Gastroesophageal sphincter (tissue), 4 donors: ENCODE measurements at regions not wholly inside any gene's neighbourhood (a gene's known extent, or its start where the extent isn't known, plus 50 kb on each side); places are given as distances from the start of the nearest gene placed in this dataset.

Experiments used
- ATAC-seq: fragments of 150-250 bp; one replicate; pipeline ENCODE4 v1.9.1; 2016; ENCODE audit warnings: mild to moderate bottlenecking, moderate library complexity
- H3K27ac ChIP-seq, 4 donors: fragments of 200-600 bp; sonication (generic) in 3 of 4; 1 replicate in 3 of 4; 2 replicates in 1 of 4; pipeline ENCODE4 v1.5.1; 2016 to 2019
- H3K27me3 ChIP-seq: fragments of 200-600 bp; sonication (generic); one replicate; pipeline ENCODE4 v1.5.1; 2019
- H3K36me3 ChIP-seq, 2 donors: fragments of 200-600 bp; sonication (generic); one replicate each; pipeline ENCODE4 v1.5.1; 2019; ENCODE audit warnings: control low read depth in 1 of 2
- H3K4me1 ChIP-seq, 3 donors: fragments of 200-600 bp; sonication (generic); 1 replicate in 2 of 3; 2 replicates in 1 of 3; pipeline ENCODE4 v1.5.1; 2016 to 2019; ENCODE audit warnings: control low read depth in 2 of 3
- H3K4me3 ChIP-seq, 2 donors: fragments of 200-600 bp; sonication (generic); one replicate each; pipeline ENCODE4 v1.5.1; 2019; ENCODE audit warnings: mild to moderate bottlenecking in 1 of 2, moderate library complexity in 1 of 2
- H3K9me3 ChIP-seq, 3 donors: fragments of 200-600 bp; sonication (generic); one replicate each; pipeline ENCODE4 v1.5.1; 2017 to 2019; ENCODE audit warnings: control low read depth in 2 of 3
- EP300 ChIP-seq: sonication (generic); formaldehyde crosslinking; IDR thresholded peaks from one replicate; pipeline ENCODE4 v1.6.1; 2017; ENCODE audit warnings: antibody characterized with exemption, mild to moderate bottlenecking
- POLR2A ChIP-seq, 2 donors: fragments of 450-650 bp; IDR thresholded peaks; one replicate each; pipeline ENCODE4 v1.6.1; 2017; ENCODE audit warnings: antibody characterized with exemption in 2 of 2, mild to moderate bottlenecking in 2 of 2, moderate library complexity in 1 of 2
- POLR2AphosphoS5 ChIP-seq: sonication (generic); formaldehyde crosslinking; IDR thresholded peaks from one replicate; pipeline ENCODE4 v1.6.1; 2017; ENCODE audit warnings: antibody characterized with exemption
- whole genome bisulfite sequencing, 2 donors: methylation state at CpG; one replicate each; pipeline ENCODE4 v1.1.5; 2018; ENCODE audit warnings: low coverage in 1 of 2; 5-methylcytosine and 5-hydroxymethylcytosine counted together
- TF ChIP-seq, protein P1 (sequence below), 4 experiments: fragments of 200-600 bp in 2 of 4; fragments of 450-650 bp in 2 of 4; sonication (generic) in 1 of 4; IDR thresholded peaks; one replicate each; pipeline ENCODE4 v1.5.1; 2017 to 2019; ENCODE audit warnings: antibody characterized with exemption in 4 of 4, mild to moderate bottlenecking in 2 of 4, moderate library complexity in 2 of 4

DNA sequence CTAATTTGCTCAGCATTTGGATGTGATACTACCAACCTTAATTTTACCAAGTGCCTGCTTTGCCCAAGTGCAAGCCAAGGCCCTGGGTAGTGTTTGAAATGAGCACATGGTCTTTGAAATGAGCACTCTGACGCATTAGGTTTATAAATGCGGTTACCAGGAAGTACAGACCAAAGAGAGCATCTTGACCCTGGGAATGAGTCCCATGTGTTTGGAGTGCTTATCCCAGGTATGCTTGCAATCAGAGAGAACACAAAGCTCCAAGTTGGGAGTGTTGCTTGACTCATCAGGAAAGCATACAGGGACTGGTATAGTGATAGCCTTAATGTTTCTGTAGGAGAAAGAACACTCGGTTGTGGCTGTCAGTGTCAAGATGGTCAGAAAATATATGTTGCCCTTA, 203.6 kb upstream of the MAMLD1 start:
- Histone ChIP-seq H3K4me1 (no peaks in the 10 kb centered on the region), H3K9me3 (no peaks in the 10 kb centered on the region), H3K27ac (no peak overlapping the region), H3K27me3 (no peaks in the 10 kb centered on the region), H3K4me3 (no peak overlapping the region), H3K36me3 (no peaks in the 10 kb centered on the region)
- no peak for ATAC-seq
- WGBS, 2 donors: 86% methylated on average over 1 to 2 of the region's 3 CpGs
- TF ChIP-seq, protein P1, sequence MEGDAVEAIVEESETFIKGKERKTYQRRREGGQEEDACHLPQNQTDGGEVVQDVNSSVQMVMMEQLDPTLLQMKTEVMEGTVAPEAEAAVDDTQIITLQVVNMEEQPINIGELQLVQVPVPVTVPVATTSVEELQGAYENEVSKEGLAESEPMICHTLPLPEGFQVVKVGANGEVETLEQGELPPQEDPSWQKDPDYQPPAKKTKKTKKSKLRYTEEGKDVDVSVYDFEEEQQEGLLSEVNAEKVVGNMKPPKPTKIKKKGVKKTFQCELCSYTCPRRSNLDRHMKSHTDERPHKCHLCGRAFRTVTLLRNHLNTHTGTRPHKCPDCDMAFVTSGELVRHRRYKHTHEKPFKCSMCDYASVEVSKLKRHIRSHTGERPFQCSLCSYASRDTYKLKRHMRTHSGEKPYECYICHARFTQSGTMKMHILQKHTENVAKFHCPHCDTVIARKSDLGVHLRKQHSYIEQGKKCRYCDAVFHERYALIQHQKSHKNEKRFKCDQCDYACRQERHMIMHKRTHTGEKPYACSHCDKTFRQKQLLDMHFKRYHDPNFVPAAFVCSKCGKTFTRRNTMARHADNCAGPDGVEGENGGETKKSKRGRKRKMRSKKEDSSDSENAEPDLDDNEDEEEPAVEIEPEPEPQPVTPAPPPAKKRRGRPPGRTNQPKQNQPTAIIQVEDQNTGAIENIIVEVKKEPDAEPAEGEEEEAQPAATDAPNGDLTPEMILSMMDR (IDR thresholded peaks at IDR 0.05): no peak
- TF ChIP-seq POLR2AphosphoS5 (no peak), POLR2A (IDR thresholded peaks at IDR 0.05) (no peak), EP300 (no peak)

DNA sequence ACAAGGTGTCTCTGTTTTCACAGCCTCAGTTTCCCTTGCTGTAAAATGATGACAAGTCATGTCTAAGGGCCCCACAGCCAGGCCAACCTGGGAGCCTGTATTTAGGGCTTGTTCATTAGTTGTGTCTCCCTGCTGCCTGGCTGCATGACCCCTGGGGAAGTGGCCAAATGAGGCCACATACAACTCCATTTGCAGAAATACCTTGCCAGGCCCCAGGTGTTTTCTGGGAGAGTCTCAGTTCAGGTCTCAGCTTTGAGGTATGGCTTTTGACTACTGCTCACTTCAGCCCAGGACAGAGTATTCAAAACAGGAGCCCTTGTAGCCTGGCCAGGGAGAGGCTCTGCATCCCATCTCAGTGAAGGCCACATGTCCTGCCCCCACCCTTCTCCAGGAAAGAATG, 202.5 kb upstream of the MAMLD1 start:
- Histone ChIP-seq H3K36me3 (no peaks in the 10 kb centered on the region), H3K9me3 (no peaks in the 10 kb centered on the region), H3K27me3 (no peaks in the 10 kb centered on the region), H3K4me1 (no peaks in the 10 kb centered on the region), H3K4me3 (no peak overlapping the region), H3K27ac (no peak overlapping the region)
- TF ChIP-seq POLR2A (IDR thresholded peaks at IDR 0.05): no peak
- no peak for TF ChIP-seq POLR2AphosphoS5
- TF ChIP-seq EP300: no peak
- TF ChIP-seq, protein P1 (IDR thresholded peaks at IDR 0.05): no peak
- no peak for ATAC-seq

DNA sequence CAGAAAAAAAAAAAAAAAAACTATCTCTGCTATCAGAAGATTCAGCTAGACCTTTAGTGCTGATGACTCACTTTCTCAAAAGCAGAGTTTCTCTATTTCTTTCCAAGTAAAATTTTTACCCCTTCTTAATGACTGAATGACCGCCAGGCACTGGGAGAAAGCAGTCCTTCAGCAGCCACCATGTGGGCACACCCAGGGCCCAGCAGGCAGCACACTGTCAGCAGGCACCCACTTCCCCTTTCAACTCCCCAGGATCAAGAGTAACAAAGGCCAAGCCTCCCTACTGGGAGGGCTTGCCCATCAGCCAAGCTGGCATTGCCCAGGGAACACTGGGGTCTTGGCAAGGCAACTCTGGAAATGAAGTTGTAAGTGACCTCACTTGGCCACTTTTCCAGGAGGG, 201.9 kb upstream of the MAMLD1 start:
- WGBS, 2 donors: no CpG with 5 or more reads among the region's 1 CpG
- TF ChIP-seq POLR2A (IDR thresholded peaks at IDR 0.05) (no peak), EP300 (no peak), POLR2AphosphoS5 (no peak)
- TF ChIP-seq, protein P1 (IDR thresholded peaks at IDR 0.05): no peak
- ATAC-seq: no peak
- H3K27me3 ChIP-seq: no peaks in the 10 kb centered on the region
- no peak overlapping the region for H3K4me3 ChIP-seq
- no peaks in the 10 kb centered on the region for H3K9me3 ChIP-seq
- H3K4me1 ChIP-seq: no peaks in the 10 kb centered on the region
- H3K27ac ChIP-seq: no peak overlapping the region
- H3K36me3 ChIP-seq: no peaks in the 10 kb centered on the region

DNA sequence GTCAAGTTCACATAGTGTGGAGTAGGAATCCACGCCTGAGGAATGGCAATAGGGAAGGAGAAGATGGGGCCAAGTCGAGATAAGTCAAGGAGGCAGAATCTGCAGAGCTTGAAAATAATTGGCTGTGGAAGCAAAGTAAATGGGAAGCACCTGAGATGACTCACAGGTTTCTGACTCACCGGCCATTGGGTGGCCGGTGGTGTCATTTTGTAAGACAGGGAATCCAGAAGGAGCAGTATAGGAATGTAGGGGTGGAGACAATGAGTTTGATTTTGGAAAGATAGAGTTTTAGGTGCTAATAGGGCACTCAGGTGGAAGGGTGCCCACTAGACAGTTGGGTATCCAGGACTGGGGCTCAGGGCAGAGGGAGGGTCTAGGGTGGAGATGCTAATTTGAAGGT, 201.0 kb upstream of the MAMLD1 start:
- H3K27me3 ChIP-seq: no peaks in the 10 kb centered on the region
- no peak overlapping the region for H3K4me3 ChIP-seq
- no peaks in the 10 kb centered on the region for H3K36me3 ChIP-seq
- ATAC-seq: no peak
- no peak overlapping the region for H3K27ac ChIP-seq
- 86 to 100% methylated on average over 2 to 3 of the region's 4 CpGs for WGBS, 2 donors
- H3K9me3 ChIP-seq: no peaks in the 10 kb centered on the region
- TF ChIP-seq EP300 (no peak), POLR2AphosphoS5 (no peak), POLR2A (IDR thresholded peaks at IDR 0.05) (no peak)
- TF ChIP-seq, protein P1 (IDR thresholded peaks at IDR 0.05): no peak
- no peaks in the 10 kb centered on the region for H3K4me1 ChIP-seq

DNA sequence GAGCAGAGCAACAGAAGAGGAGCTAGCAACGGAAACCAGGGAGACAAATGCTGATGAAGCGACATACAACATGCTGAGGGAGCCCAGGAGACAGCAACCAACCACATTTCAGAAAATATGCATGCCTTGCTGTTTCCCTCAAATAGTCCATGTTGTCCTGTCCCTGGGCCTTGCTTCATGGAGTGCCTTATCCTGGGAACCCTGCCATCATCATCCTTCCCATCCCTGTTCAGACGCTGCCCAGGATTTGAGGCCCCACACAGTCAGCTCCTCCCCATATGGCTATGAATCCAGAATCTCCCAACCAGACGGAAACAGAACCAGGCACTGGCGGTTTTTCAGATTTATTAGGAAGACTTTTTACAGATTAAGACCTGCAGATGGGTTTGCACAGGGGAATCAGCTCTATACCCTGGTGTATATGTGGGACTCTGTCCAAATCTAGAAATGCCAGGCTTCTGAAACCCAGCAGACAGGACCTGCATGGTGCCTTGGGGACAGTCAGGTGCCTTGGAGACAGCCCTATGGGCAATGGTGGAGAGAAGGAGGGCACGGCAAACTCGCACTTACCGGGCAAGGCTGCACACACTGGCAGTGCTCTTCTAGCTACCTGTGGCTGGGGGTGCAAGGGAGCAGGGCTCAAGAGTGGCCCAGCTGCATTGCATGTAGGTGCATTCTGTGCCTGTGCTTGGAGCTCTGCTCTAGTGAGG, 199.7 kb upstream of the MAMLD1 start:
- H3K9me3 ChIP-seq: no peaks in the 10 kb centered on the region
- H3K36me3 ChIP-seq: no peaks in the 10 kb centered on the region
- TF ChIP-seq, protein P1 (IDR thresholded peaks at IDR 0.05): no peak
- TF ChIP-seq EP300 (no peak), POLR2AphosphoS5 (no peak), POLR2A (IDR thresholded peaks at IDR 0.05) (no peak)
- 67 to 94% methylated on average over 1 to 2 of the region's 8 CpGs for WGBS, 2 donors
- H3K27ac ChIP-seq: no peak overlapping the region
- no peaks in the 10 kb centered on the region for H3K4me1 ChIP-seq
- no peak for ATAC-seq
- H3K27me3 ChIP-seq: no peaks in the 10 kb centered on the region
- H3K4me3 ChIP-seq: no peak overlapping the region
